ELR (cell line): ENCODE measurements at regions not wholly inside any gene's neighbourhood (a gene's known extent, or its start where the extent isn't known, plus 50 kb on each side); places are given as distances from the start of the nearest gene placed in this dataset.

ENCODE experiments used
- DNase-seq: peaks from one replicate; pipeline ENCODE4 v3.0.0-alpha.2; 2015; ENCODE audit warnings: low read depth

DNA sequence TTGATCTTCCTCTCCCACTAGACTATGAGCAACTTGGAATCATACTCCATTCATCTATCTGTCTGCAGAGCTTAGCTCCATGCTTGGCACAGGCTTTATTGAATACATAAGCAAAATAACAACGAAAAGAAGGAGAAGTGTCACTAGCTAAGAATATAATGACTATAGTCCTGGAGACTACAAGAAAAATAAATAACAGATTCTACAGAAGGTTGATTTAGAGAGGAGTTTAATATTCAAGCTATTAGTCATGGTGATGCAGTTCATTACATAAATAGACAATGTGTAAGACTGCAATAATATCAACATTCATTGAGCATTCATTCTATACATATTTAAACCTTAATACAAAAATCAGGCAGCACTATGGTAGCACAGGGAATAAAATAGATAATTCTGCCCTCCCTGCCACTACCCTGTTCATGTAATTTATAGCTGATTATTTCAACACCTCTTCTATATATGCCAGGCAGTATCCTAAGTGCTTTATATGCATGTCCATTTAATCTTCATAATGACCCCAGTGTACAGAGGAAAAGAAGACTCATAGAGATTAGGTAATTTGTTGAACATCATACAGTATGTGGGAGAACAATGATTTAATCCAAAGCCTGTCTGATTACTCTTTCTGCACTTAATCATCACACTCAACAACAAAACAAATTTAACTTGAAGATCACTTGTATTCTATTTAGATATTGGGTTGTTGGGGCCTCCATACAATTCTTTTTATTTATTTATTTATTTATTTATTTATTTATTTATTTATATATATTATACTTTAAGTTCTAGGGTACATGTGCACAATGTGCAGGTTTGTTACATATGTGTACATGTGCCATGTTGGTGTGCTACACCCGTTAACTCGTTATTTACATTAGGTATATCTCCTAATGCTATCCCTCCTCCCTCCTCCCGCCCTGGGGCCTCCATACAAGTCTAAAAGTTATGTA is 165.3 kb downstream of the RNF152 start:
- peak; percentile 63 for DNase-seq

- no peak for DNase-seq
Measured at GRCh38 chr18:61724532-61724931, 168.3 kb downstream of the RNF152 start.

DNA sequence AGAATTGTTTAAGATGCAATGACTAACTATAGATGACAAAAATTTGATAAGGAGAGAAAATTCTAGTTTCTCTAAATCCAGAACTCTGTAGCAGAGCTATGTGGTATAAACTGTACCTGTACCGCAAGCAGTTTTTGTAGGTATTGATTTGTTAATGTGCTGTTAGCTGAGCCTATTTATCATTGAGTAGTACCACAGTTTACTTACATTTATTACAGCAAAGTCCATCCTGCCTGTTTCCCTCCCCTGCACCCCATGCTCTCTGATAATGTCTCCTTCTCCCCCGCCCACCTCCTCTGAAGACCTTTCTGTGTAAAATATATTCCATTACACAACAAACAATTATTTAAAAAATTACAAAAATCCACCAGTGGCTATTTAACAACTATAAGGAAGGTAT is 170.6 kb downstream of the RNF152 start:
- no peak for DNase-seq

DNA sequence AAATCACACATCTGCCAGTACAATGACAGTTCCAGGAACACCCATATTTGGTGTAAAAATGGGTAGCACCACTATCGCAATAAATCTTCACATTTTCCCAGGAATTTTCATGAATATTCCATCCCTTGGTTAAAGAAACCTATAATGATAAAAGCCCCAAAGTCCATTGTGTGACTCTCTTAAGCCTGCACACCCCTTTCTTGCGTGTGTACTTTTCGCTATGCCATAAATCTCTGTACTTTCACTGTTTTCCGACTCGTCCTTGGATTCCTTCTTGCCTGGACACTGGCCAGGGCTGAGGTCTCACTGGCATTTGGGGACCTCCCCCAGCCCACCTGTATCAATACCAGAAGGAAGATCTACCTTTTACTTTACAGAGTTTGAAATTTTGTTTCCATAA is 172.3 kb downstream of the RNF152 start:
- DNase-seq, result no peak

DNA sequence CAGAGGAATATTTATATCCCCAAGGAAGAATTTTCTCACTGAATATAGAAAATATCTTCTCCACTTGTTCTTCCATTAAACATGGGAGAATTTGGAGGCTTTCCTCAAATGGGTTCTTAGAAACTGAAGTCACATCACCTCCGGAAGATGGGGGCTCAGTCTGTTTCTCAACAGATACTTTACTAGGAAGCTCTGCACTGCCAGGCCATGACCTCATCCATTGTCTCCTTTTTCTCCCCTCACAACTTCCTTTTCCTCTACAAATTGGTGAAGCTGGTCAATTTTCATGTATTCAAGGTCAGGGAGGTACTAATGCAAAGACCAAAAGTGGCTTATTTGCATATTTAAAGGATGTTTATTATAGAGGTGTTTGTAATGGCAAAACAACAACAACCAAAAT is 173.1 kb downstream of the RNF152 start:
- no peak for DNase-seq

DNA sequence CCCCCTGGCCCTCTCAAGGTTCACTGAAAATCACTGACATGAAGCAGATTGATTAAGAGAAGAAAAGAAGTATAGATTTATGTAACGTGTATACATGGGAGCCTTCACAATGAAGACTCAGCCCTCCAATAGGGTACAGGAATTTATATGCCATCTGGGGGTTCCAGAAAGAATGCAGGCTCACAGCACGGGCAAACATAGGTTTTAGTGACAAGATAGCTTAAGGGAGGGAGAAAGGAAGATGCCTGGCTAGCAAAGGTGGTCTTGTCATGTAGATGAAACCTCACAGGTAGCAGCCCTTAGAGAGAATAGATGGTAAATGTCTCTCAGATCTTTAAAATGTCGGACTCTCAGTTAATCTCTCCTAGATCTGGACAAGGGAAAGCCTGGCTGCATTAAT is 173.9 kb downstream of the RNF152 start:
- no peak for DNase-seq

GRCh38 chr18:61714421-61714820 is 178.4 kb downstream of the RNF152 start:
- DNase-seq, result no peak

DNA sequence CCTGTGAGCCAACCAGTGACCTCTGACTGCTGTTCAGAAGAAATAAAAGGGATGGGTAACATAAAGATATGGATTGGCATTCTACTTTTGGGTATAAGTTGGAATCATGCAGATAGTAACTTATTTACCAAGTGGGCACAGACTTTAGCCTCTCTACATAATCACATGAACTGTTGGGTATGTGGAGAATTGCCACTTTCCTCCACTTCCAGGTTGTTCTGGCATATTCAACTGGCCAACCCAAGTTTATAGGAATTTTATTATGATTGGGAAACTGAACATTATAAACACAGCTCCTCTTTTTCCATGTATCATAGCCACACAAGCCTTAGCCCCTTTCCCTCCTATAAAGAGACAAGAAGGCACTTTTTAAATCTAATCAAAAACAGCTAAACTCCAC is 179.3 kb downstream of the RNF152 start:
- no peak for DNase-seq

DNA sequence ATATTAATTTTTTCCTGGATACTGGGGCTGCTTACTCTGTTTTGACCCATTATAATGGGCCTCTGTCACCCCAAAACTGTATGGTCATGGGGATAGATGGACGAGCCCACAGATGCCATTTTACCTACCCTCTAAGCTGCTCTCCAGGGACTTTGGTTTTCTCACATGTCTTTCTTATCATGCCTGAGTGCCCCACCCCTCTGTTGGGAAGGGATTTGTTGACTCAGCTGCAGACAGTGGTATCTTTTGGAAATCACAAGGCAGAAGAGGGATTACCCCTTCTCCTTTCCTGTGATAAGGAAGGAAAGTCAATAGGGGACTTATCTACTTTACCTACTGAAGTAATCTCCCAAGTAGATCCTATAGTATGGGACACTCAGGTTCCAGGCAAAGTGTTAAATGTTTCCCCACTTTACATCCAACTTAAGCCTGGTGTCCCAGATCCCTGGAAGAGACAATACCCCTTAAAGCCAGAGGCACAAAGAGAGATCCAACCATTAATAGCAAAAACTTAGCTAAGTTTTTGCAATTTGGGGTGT is 182.7 kb downstream of the RNF152 start:
- DNase-seq, result no peak

DNA sequence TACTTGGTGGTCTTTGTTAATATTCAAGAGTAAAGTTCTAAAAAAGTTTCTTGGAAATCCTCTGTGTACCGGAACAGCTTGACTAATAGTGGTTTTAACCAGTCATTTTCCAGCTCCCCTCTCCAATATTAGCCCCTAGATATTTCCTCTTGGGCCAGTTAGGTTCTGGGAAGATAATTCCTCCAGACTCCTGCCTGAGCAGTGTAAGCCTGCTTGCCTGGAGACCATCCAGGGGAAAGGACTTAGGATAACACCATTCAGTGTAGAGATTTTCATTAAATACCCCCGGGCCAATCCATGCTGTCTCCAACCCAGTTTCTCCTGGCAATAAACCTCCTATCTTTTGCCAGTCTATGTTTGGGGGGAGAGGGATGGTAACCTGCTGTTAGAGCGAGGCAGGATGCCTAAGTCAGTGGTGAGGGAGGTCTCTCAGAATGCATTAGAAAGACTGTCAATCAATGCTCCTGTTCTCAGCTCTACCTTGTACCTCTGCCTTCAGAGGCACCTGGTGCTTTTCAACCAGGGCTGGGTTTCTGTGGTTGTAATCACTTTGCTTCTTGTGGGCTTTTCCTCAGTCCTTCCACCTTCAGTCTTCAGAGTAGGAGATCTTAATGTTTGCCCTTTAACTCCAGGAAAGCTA is 186.4 kb downstream of the RNF152 start:
- DNase-seq, result no peak

DNA sequence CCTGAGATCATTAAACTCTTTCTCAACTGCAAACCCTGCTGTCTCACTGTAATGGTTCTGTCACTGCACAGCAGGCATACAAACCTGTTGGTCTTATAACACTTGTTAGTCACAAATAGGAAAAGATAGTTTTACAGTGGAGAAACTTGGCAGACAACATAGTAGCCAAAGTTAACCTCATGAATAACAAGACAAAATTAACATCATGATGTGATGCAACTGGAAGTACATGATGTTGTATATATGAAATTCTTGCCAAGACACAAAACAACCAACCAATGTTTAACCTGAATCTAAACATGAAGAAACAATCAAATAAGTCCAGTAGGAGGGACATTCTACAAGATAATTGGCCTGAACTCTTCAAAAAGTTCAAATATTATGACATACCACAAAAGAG is 189.3 kb downstream of the RNF152 start:
- DNase-seq, result no peak

DNA sequence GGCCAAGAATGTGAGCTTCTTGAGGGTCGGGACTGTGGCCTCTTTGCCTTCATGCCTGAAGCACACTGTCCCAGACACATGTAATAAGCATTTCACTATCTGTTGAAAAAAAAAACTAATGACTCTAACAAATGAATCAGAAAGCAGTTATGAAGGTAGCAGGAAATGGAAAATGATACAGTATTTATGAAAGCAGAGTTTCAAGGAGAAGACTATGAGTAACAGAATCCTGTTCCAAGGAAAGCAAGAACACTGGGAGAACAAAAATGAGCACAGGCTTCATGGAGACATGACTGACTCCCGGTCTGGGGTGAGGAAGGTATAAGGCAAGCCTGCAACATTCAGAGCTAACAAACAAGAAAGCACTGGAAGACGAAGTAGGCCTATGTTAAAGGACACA is 190.8 kb downstream of the RNF152 start:
- DNase-seq, result peak; percentile 72

- no peak for DNase-seq
Measured at GRCh38 chr18:61699397-61700110, 193.3 kb downstream of the RNF152 start.

DNA sequence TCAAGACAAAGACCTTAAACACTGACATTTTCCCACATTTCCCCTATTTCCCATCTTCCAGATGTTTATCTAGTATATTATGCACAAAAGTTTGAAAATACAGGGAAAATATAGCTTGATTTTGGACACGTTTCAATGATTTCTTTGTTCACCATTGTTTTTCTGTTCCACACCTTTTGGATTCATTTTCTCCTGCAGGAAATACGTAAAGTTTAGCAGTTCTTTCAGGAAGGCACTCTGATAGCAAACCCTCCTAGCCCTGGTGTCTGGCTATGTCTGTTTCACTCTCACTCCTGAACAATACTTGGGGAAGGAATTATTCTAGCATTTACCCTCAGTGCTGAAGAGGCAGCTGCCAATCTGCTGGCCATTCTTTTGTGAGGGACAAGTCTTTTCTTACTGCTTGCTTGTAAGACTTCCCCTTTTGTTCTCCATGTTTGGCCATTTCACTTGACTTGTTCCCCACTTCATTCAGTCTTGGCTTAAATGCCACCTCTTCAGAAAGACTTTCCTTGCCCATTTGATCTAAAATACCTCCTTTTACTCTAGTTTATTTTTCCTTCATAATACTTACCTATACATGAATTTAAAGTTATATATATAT is 195.4 kb downstream of the RNF152 start:
- DNase-seq, result no peak

- DNase-seq, result no peak
Measured at GRCh38 chr18:61694236-61694635, 198.6 kb downstream of the RNF152 start.

GRCh38 chr18:61690418-61691138 is 202.2 kb downstream of the RNF152 start:
- no peak for DNase-seq

DNA sequence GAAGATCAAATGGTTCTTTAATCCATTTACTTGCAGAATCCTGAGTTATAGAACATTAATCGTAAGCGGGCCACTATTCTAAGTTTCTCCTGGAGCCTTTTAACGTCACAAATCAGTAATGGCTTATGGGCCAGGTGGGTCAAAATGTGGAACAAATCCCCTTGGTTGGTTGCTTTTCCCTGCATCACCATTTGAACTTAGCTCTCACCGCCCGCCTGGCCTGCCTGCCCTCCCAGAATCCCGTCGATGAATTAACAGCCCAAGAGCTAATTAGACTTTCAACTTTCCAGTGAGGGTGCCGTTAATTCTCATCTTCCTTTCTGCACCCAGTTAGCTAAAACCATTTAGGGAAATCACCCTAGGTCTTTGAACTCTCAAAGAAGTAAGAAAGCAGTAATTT is 205.5 kb downstream of the RNF152 start:
- no peak for DNase-seq

DNA sequence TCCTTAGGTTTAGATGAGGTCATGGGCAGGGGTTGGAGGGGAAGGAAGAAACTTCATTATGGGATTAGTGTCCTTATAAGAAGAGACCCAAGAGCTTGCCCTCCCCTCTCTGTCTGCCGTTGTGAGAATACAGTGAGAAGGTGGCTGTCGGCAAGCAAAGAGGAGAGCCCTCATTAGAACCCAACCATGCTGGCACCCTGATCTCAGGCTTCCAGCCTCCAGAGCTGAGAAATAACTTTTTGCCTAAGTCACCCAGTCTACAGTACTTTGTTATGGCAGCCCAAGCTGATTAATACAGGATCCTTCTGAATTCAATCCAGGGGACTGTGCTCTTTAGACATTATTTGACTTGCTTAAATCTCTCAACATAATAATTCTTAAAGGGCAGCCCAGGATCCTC is 209.0 kb downstream of the RNF152 start:
- DNase-seq, result no peak

DNA sequence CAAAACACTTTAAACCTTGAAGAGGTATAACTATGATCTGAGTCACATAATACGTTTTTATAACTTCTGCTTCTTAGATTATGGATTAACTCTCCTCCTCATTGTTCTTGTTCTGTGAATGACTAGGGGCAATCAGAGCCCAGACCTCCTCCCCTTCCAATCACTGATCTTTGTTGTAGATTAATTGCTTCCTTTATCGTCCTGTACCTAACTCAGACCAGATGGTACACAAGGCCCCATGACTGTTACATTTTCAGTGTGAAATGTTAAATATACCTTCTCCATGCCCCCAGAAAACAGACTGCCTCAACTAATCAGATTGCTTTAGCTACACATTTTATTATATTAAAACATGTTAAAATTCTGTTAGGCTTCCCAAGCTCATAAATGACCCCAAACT is 211.7 kb downstream of the RNF152 start:
- DNase-seq, result no peak

- no peak for DNase-seq
Measured at GRCh38 chr18:61679836-61680235, 213.0 kb downstream of the RNF152 start.

- DNase-seq, result no peak
Measured at GRCh38 chr18:61677435-61677970, 215.3 kb downstream of the RNF152 start.
